NOMO-1 (cell line): ENCODE measurements at regions not wholly inside any gene's neighbourhood (a gene's known extent, or its start where the extent isn't known, plus 50 kb on each side); places are given as distances from the start of the nearest gene placed in this dataset.
"Not testable (repeated sequence)": the region's sequence is repeated elsewhere in the genome, so short reads cannot be mapped to it uniquely, and the experiment has no call there.

Experiments used
- DNase-seq, 2 experiments: peaks; one replicate each; lab custom pipeline; 2025; ENCODE audit not compliant: unreplicated experiment in 2 of 2; lab: John Stamatoyannopoulos, UW

DNA sequence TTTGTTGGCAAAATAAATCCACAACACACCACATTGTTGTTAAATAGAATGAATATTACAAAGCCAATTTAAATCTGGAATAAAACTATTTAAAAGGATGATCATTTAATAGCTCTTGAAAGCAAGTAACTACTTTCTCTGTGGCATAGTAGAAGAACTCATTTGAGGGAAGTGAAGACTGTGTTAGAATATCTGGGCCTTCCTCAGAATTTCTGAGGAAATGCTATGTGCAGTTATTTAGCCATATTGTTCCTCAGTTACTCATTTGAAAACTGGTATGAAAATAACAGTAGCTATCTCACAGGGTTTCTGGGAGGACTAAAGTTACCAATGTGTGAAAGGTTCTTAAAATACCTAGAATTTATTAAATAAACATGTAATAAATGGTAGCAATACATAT is 595.8 kb downstream of the PSAT1 start:
- DNase-seq: no peak

DNA sequence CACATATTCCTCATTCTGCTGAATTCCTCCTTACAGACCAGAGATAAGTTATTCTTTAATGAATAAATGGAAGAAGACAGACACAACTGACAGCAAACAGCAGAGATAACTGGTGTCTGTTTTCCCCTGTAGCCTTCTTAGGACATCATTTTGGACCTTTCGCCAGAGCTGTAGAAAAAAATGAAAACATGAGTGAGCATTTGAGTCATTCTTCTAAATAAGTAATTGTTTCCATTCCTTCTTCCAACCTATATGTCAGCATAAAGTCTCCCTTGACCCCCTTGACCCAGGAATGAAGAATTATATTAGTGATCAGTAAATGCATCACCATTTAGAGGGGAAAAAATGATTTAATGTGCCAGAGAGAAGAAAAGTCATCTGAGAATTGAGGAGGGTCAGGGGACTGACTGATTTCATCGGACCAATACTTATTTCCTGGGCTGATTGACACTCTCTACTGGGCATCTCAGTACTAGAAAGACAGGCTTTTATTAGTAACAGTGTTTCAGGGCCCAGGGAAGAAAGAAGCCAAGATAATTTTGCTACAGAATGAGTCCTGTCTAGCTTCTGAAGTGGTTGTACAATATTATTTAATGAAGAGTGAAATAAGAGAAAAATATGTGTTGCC is 597.0 kb downstream of the PSAT1 start:
- DNase-seq: no peak

DNA sequence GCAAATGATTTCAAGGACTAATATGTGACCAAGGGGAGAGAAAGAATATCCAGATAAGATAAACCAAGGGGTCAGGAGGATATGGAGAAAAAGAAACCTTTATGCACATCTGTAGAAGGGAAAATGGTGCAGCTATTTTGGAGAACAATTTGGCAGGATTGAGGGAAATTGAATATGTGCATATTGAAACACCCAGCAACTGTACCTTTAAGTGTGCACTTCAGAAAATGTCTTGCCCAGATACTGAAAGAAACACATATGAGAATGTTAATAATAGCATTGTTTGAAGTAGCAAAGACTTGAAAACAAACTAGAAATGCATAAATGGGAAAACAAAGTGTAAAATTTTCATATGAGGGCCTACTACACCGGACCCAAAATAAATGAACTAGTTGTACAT is 599.6 kb downstream of the PSAT1 start:
- no peak for DNase-seq

- DNase-seq: no peak
These were observed 601.3 kb downstream of the PSAT1 start for GRCh38 chr9:78898234-78898633.

DNA sequence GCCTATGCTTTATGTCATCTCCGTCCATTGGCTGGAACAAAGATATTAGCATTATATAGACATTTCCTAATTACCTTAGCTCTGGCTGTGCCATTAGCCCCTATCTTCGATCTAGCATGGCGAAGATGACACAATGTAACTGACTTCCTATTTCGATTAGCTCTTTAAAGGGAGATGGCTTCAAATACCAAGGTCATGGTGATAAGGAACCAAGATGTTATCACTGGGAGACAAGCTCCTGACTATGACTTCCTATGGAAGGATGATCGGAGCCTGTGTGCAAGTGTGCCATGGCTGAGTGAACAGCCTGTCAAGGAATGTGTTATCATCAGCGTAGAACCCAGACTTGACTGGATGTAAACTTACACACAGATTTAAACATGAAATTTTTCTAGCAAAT is 602.1 kb downstream of the PSAT1 start:
- no peak for DNase-seq

- no peak for DNase-seq
These were observed 603.6 kb downstream of the PSAT1 start for GRCh38 chr9:78900500-78900899.

DNA sequence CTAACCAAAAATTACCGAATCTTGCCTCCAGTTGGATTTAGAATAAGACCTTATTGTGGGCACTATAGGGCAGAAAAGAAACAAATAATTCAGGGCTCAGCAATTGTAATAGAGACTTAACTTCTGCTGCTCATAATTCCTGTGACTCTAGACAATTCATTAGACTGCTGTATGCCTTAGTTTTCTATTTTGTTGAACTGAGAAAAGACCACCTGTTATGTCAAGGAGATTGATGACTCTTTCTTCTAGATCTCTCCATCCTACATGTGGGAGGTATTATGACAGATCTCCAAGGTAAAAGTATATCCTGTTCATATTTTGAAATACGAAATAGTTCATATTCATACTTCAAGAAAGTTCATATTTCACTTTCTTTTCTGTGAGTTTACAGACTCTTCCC is 605.1 kb downstream of the PSAT1 start:
- no peak for DNase-seq

GRCh38 chr9:78903581-78903980 is 606.7 kb downstream of the PSAT1 start:
- DNase-seq: no peak

- DNase-seq: no peak
These were observed 607.8 kb downstream of the PSAT1 start for GRCh38 chr9:78904686-78905085.

- no peak for DNase-seq
These were observed 608.5 kb downstream of the PSAT1 start for GRCh38 chr9:78905387-78905786.

GRCh38 chr9:78905986-78906755 is 609.2 kb downstream of the PSAT1 start:
- no peak for DNase-seq

DNA sequence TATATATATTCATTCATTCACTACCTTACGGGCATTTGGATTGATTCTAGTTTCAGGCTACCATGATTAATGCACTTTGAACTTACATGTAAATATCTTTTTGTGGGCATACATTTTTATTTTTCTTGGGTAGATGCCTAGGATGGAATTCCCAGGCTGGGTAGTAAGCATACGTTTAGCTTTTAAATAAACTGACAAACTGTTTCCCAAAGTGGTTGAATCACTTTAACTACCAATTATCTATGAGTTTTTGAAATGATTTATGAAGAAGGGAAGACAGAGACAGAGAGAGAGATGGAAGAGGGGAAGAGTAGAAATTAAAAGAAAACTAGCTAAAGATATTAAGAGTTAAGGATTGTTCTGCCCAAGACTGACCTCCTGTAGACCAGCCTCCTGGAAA is 612.6 kb downstream of the PSAT1 start:
- DNase-seq: no peak

GRCh38 chr9:78916884-78917283 is 620.0 kb downstream of the PSAT1 start:
- DNase-seq: not testable (repeated sequence)

DNA sequence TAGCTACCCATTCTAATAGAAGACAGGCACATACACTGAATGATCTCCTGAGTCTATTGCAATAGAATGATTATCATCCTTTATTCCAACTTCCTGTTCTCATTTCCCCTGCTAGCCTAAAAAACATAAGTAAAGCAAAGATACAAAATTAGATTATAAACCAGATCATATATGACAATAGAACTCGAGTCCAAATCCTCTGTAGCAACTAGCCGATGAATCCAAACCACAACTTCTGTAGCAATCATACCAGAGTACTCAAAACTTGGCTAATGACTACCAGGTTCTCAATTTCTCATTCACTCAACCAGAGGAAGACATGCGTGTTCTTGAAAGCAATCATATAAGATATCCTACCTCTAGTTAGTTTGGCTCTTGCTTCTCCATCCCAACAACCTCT is 622.1 kb downstream of the PSAT1 start:
- DNase-seq: no peak

DNA sequence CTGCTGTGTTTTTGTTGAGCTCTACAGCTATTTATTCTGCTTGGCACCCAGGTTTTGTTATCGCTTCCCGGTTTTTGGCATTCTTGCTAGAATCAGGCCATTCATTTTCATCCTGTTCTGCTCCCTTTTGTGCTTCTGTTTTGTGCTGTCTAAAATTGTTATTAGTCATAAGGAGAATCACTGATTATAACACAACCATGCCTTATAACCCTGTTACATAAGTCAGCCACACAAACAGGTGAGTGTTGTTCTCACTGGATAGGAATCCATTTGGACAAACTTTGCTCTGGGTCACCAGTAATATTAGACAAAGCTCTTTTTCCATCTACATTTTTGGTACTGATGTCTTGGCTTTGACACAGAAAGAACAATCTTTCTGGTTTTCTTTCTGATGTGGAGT is 622.8 kb downstream of the PSAT1 start:
- no peak for DNase-seq

DNA sequence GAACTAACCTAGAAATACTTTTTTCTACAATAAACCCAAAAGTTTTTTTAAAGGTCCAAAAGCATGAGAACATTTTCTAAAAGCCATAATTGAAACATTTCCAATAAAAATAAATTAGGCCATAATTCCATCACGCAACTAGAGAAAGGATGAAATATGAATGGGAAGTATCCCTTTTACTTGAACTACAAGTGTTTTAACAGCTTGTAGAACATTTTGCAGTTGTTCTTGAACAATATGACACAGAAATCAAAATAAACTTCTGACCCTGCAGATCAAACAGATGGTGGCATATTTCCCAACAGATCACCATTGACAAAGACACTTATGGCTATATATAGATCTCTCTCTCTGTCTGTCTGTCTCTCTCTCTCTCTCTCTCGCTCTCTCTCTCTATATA is 624.4 kb downstream of the PSAT1 start:
- no peak for DNase-seq

- DNase-seq: no peak
These were observed 627.2 kb downstream of the PSAT1 start for GRCh38 chr9:78923966-78924659.

- DNase-seq: no peak
These were observed 630.4 kb downstream of the PSAT1 start for GRCh38 chr9:78927099-78927940.

GRCh38 chr9:78928625-78929405 is 631.9 kb downstream of the PSAT1 start:
- DNase-seq: no peak

DNA sequence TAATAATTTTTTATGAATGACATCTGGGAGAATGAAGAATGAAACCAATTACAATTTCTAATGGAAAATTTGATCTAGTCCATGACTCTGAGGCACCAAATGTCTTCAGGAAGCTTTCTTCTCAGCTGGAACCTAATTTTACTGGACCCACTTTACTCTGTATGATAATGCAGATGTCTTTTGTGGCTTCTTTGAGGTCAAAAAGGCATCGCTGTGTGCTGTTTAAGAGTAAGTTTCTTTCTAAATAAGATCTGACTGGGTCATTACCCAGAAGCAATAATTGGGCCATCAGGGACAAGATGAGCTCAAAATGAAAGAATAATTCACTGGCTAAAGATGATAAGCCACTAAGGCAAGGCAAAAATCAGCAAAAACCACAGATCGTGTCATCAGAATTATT is 633.4 kb downstream of the PSAT1 start:
- no peak for DNase-seq
